ENCODE measurements at regions not wholly inside any gene's neighbourhood (a gene's known extent, or its start where the extent isn't known, plus 50 kb on each side); places are given as distances from the start of the nearest gene placed in this dataset.

- in situ Hi-C loops (cut with MboI; ENCODE audit: low sequenced_read_pairs, unreplicated experiment) = no loop called here
- DNase-seq (ENCODE audit: low spot score) = no peak
- no peak for TF ChIP-seq CTCF (IDR thresholded peaks at IDR 0.05; ENCODE audit: borderline replicate concordance, control extremely low read depth, extremely low read depth, insufficient read depth, missing control alignments)
Measured at GRCh38 chr14:84749191-84749955, 780.6 kb upstream of the FLRT2 start.

- in situ Hi-C loops (cut with MboI; ENCODE audit: low sequenced_read_pairs, unreplicated experiment) = no loop called here
- no peak for DNase-seq (ENCODE audit: low spot score)
- no peak for TF ChIP-seq CTCF (IDR thresholded peaks at IDR 0.05; ENCODE audit: borderline replicate concordance, control extremely low read depth, extremely low read depth, insufficient read depth, missing control alignments)
Measured at GRCh38 chr14:84750284-84750683, 779.7 kb upstream of the FLRT2 start.

- no peak for DNase-seq (ENCODE audit: low spot score)
- TF ChIP-seq CTCF (IDR thresholded peaks at IDR 0.05; ENCODE audit: borderline replicate concordance, control extremely low read depth, extremely low read depth, insufficient read depth, missing control alignments) = no peak
- in situ Hi-C loops (cut with MboI; ENCODE audit: low sequenced_read_pairs, unreplicated experiment) = no loop called here
Measured at GRCh38 chr14:84750763-84751554, 779.0 kb upstream of the FLRT2 start.

GRCh38 chr14:84751745-84752144 is 778.2 kb upstream of the FLRT2 start:
- TF ChIP-seq CTCF (IDR thresholded peaks at IDR 0.05; ENCODE audit: borderline replicate concordance, control extremely low read depth, extremely low read depth, insufficient read depth, missing control alignments) = no peak
- in situ Hi-C loops (cut with MboI; ENCODE audit: low sequenced_read_pairs, unreplicated experiment) = no loop called here
- no peak for DNase-seq (ENCODE audit: low spot score)

- in situ Hi-C loops (cut with MboI; ENCODE audit: low sequenced_read_pairs, unreplicated experiment) = no loop called here
- DNase-seq (ENCODE audit: low spot score) = no peak
- TF ChIP-seq CTCF (IDR thresholded peaks at IDR 0.05; ENCODE audit: borderline replicate concordance, control extremely low read depth, extremely low read depth, insufficient read depth, missing control alignments) = no peak
Measured at GRCh38 chr14:84760489-84761126, 769.3 kb upstream of the FLRT2 start.

GRCh38 chr14:84767434-84767833 is 762.5 kb upstream of the FLRT2 start:
- no peak for DNase-seq (ENCODE audit: low spot score)
- no peak for TF ChIP-seq CTCF (IDR thresholded peaks at IDR 0.05; ENCODE audit: borderline replicate concordance, control extremely low read depth, extremely low read depth, insufficient read depth, missing control alignments)
- in situ Hi-C loops (cut with MboI; ENCODE audit: low sequenced_read_pairs, unreplicated experiment) = no loop called here

Data from GM13976 (cell line).